Amniotic stem cell (primary cell): ENCODE measurements at regions not wholly inside any gene's neighbourhood (a gene's known extent, or its start where the extent isn't known, plus 50 kb on each side); places are given as distances from the start of the nearest gene placed in this dataset.

ENCODE experiments used
- DNase-seq: peaks from one replicate; lab custom pipeline; 2025; lab: John Stamatoyannopoulos, UW

GRCh38 chr5:54927097-54927746 lies 58.2 kb downstream of the ESM1 start:
- DNase-seq, result no peak

- no peak for DNase-seq
Measured at GRCh38 chr5:54924487-54924886, 60.9 kb downstream of the ESM1 start.

GRCh38 chr5:54917323-54917722 lies 68.1 kb downstream of the ESM1 start:
- no peak for DNase-seq

- DNase-seq, result no peak
Measured at GRCh38 chr5:54915466-54916027, 69.8 kb downstream of the ESM1 start.

- DNase-seq, result no peak
Measured at GRCh38 chr5:54912021-54912420, 73.4 kb downstream of the ESM1 start.

- DNase-seq, result peak; percentile 80
Measured at GRCh38 chr5:54909911-54910870, 75.2 kb downstream of the ESM1 start.

- DNase-seq, result no peak
Measured at GRCh38 chr5:54908774-54909525, 76.4 kb downstream of the ESM1 start.

- DNase-seq, result peak; percentile 55
Measured at GRCh38 chr5:54905942-54906537, 79.4 kb downstream of the ESM1 start.

GRCh38 chr5:54905246-54905795 lies 80.1 kb downstream of the ESM1 start:
- DNase-seq, result no peak

- DNase-seq, result no peak
Measured at GRCh38 chr5:54904425-54904824, 81.0 kb downstream of the ESM1 start.

- no peak for DNase-seq
Measured at GRCh38 chr5:54902791-54903473, 82.5 kb downstream of the ESM1 start.

GRCh38 chr5:54900984-54901725 lies 84.2 kb downstream of the ESM1 start:
- no peak for DNase-seq

GRCh38 chr5:54897001-54897400 lies 88.4 kb downstream of the ESM1 start:
- DNase-seq, result no peak

- peak; percentile 35 for DNase-seq
Measured at GRCh38 chr5:54895816-54896341, 89.5 kb downstream of the ESM1 start.

GRCh38 chr5:54894957-54895815 lies 90.2 kb downstream of the ESM1 start:
- no peak for DNase-seq

- peak; percentile 24 for DNase-seq
Measured at GRCh38 chr5:54889826-54890225, 95.6 kb downstream of the ESM1 start.

GRCh38 chr5:54887663-54888062 lies 97.7 kb downstream of the ESM1 start:
- DNase-seq, result no peak

GRCh38 chr5:54886866-54887265 lies 98.5 kb downstream of the ESM1 start:
- no peak for DNase-seq

- DNase-seq, result no peak
Measured at GRCh38 chr5:54885636-54886035, 99.8 kb downstream of the ESM1 start.
